Neural progenitor cell (in vitro differentiated cells): ENCODE measurements at regions not wholly inside any gene's neighbourhood (a gene's known extent, or its start where the extent isn't known, plus 50 kb on each side); places are given as distances from the start of the nearest gene placed in this dataset.

Source experiments
- EZH2 ChIP-seq: fragments of 200-600 bp; sonication (generic); IDR thresholded peaks from 2 replicates; pipeline ENCODE4 v1.6.1; 2017; ENCODE audit warnings: antibody characterized with exemption, mild to moderate bottlenecking, moderate library complexity
- EZH2phosphoT487 ChIP-seq: fragments of 200-600 bp; sonication (generic); IDR thresholded peaks from 2 replicates; pipeline ENCODE4 v1.6.1; 2017; ENCODE audit warnings: antibody characterized with exemption
- TF ChIP-seq, protein P1 (sequence below): fragments of 200-600 bp; sonication (generic); IDR thresholded peaks from 2 replicates; pipeline ENCODE4 v1.5.1; 2017; ENCODE audit warnings: antibody characterized with exemption, mild to moderate bottlenecking

- TF ChIP-seq, protein P1, sequence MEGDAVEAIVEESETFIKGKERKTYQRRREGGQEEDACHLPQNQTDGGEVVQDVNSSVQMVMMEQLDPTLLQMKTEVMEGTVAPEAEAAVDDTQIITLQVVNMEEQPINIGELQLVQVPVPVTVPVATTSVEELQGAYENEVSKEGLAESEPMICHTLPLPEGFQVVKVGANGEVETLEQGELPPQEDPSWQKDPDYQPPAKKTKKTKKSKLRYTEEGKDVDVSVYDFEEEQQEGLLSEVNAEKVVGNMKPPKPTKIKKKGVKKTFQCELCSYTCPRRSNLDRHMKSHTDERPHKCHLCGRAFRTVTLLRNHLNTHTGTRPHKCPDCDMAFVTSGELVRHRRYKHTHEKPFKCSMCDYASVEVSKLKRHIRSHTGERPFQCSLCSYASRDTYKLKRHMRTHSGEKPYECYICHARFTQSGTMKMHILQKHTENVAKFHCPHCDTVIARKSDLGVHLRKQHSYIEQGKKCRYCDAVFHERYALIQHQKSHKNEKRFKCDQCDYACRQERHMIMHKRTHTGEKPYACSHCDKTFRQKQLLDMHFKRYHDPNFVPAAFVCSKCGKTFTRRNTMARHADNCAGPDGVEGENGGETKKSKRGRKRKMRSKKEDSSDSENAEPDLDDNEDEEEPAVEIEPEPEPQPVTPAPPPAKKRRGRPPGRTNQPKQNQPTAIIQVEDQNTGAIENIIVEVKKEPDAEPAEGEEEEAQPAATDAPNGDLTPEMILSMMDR, result no peak
- no peak for TF ChIP-seq EZH2phosphoT487
- TF ChIP-seq EZH2, result no peak
Measured at GRCh38 chr6:120137492-120137891, 787.9 kb upstream of the MAN1A1 start.
